WTC11 (cell line): ENCODE measurements at regions not wholly inside any gene's neighbourhood (a gene's known extent, or its start where the extent isn't known, plus 50 kb on each side); places are given as distances from the start of the nearest gene placed in this dataset.

ENCODE experiments used
- ATAC-seq: fragments of 200-7000 bp; cut with Tn5 transposase; 2 replicates; pipeline ENCODE4 v1.10.0; 2021; ENCODE audit warnings: mild to moderate bottlenecking, moderate library complexity
- CTCF ChIA-PET: fragments of 300-600 bp; sonication (Branson Sonifier 250); formaldehyde crosslinking; loops from one replicate; lab custom pipeline; 2021; ENCODE audit warnings: antibody characterized with exemption; lab: Charles Lee
- POLR2A ChIA-PET: fragments of 350-600 bp; sonication (Branson Sonifier 250); formaldehyde crosslinking; loops from one replicate; lab custom pipeline; 2021; ENCODE audit warnings: antibody characterized with exemption; lab: Charles Lee
- DNase-seq: peaks from one replicate; pipeline ENCODE4 v3.0.0; 2021; ENCODE audit warnings: low spot score
- H3K27ac Mint-ChIP-seq: 2 replicates; pipeline ENCODE4 v1.8.0; 2021; ENCODE audit warnings: mixed read lengths
- H3K27me3 Mint-ChIP-seq: 2 replicates; pipeline ENCODE4 v1.8.0; 2021; ENCODE audit warnings: low read depth, mild to moderate bottlenecking, moderate library complexity, mixed read lengths
- H3K36me3 Mint-ChIP-seq: 2 replicates; pipeline ENCODE4 v1.8.0; 2021; ENCODE audit warnings: mixed read lengths
- H3K4me1 Mint-ChIP-seq: 2 replicates; pipeline ENCODE4 v1.8.0; 2022; ENCODE audit warnings: mixed read lengths
- H3K4me3 Mint-ChIP-seq: 2 replicates; pipeline ENCODE4 v1.8.0; 2021; ENCODE audit warnings: mild to moderate bottlenecking, moderate library complexity, mixed read lengths
- H3K9me3 Mint-ChIP-seq: 2 replicates; pipeline ENCODE4 v1.8.0; 2021; ENCODE audit warnings: mixed read lengths
- ATF1 ChIP-seq: sonication (generic); formaldehyde crosslinking; IDR thresholded peaks from 2 replicates; pipeline ENCODE4 v1.8.1; 2023; ENCODE audit warnings: mild to moderate bottlenecking, moderate library complexity, missing genetic modification reagents
- ETV6 ChIP-seq: sonication (generic); formaldehyde crosslinking; IDR thresholded peaks from 2 replicates; pipeline ENCODE4 v1.8.1; 2022; ENCODE audit warnings: mild to moderate bottlenecking, missing genetic modification reagents
- FOXJ3 ChIP-seq: sonication (generic); formaldehyde crosslinking; IDR thresholded peaks from 2 replicates; pipeline ENCODE4 v1.9.0; 2021; ENCODE audit warnings: missing genetic modification reagents, mild to moderate bottlenecking, borderline replicate concordance
- GABPB1 ChIP-seq: sonication (generic); formaldehyde crosslinking; IDR thresholded peaks from 2 replicates; pipeline ENCODE4 v1.8.1; 2023; ENCODE audit warnings: mild to moderate bottlenecking, missing genetic modification reagents
- GRHL2 ChIP-seq: fragments of 250-450 bp; sonication (Bioruptor Pico); IDR thresholded peaks from 2 replicates; pipeline ENCODE4 v1.8.0; 2022; ENCODE audit warnings: mild to moderate bottlenecking, moderate library complexity; ENCODE audit not compliant: insufficient replicate concordance, severe bottlenecking
- JAZF1 ChIP-seq: fragments of 250-450 bp; sonication (Bioruptor Pico); IDR thresholded peaks from 2 replicates; pipeline ENCODE4 v1.9.0; 2021; ENCODE audit warnings: moderate library complexity, mild to moderate bottlenecking, inconsistent platforms
- RELA ChIP-seq: sonication (generic); formaldehyde crosslinking; IDR thresholded peaks from 2 replicates; pipeline ENCODE4 v1.8.1; 2022; ENCODE audit warnings: missing genetic modification reagents, mild to moderate bottlenecking, borderline replicate concordance
- RORB ChIP-seq: fragments of 250-450 bp; sonication (Bioruptor Pico); IDR thresholded peaks from 2 replicates; pipeline ENCODE4 v1.9.0; 2021; ENCODE audit warnings: mild to moderate bottlenecking
- SMAD4 ChIP-seq: sonication (generic); formaldehyde crosslinking; IDR thresholded peaks from 2 replicates; pipeline ENCODE4 v1.8.0; 2022; ENCODE audit warnings: mild to moderate bottlenecking, missing genetic modification reagents
- TEAD1 ChIP-seq: sonication (generic); formaldehyde crosslinking; IDR thresholded peaks from 2 replicates; pipeline ENCODE4 v1.8.0; 2022; ENCODE audit warnings: mild to moderate bottlenecking, missing genetic modification reagents
- TEAD4 ChIP-seq: sonication (generic); formaldehyde crosslinking; IDR thresholded peaks from 2 replicates; pipeline ENCODE4 v1.8.0; 2022; ENCODE audit warnings: mild to moderate bottlenecking, missing genetic modification reagents
- ZNF121 ChIP-seq: sonication (generic); formaldehyde crosslinking; IDR thresholded peaks from 2 replicates; pipeline ENCODE4 v1.8.0; 2023; ENCODE audit warnings: missing genetic modification reagents
- ZNF219 ChIP-seq: sonication (generic); formaldehyde crosslinking; IDR thresholded peaks from 2 replicates; pipeline ENCODE4 v1.8.0; 2023; ENCODE audit warnings: missing genetic modification reagents, mild to moderate bottlenecking, borderline replicate concordance
- ZNF263 ChIP-seq: sonication (generic); formaldehyde crosslinking; IDR thresholded peaks from 2 replicates; pipeline ENCODE4 v1.8.1; 2022; ENCODE audit warnings: low read depth, mild to moderate bottlenecking, moderate library complexity, missing genetic modification reagents
- ZNF396 ChIP-seq: fragments of 250-450 bp; sonication (Bioruptor Pico); IDR thresholded peaks from 2 replicates; pipeline ENCODE4 v1.8.0; 2021; ENCODE audit warnings: mild to moderate bottlenecking, moderate library complexity, borderline replicate concordance
- ZNF423 ChIP-seq: fragments of 250-450 bp; sonication (Bioruptor Pico); IDR thresholded peaks from 2 replicates; pipeline ENCODE4 v2.1.2; 2022; ENCODE audit warnings: mild to moderate bottlenecking, moderate library complexity
- TF ChIP-seq, protein P1 (sequence below): sonication (generic); formaldehyde crosslinking; IDR thresholded peaks from 2 replicates; pipeline ENCODE4 v1.8.1; 2023; ENCODE audit warnings: mild to moderate bottlenecking, moderate library complexity, missing genetic modification reagents
- TF ChIP-seq, protein P2 (sequence below): sonication (generic); formaldehyde crosslinking; IDR thresholded peaks from 2 replicates; pipeline ENCODE4 v1.8.1; 2023; ENCODE audit warnings: mild to moderate bottlenecking, missing genetic modification reagents, moderate library complexity
- TF ChIP-seq, protein P3 (sequence below): fragments of 250-450 bp; sonication (Bioruptor Pico); IDR thresholded peaks from 2 replicates; pipeline ENCODE4 v1.9.0; 2021; ENCODE audit warnings: mild to moderate bottlenecking
- TF ChIP-seq, protein P4 (sequence below): sonication (generic); formaldehyde crosslinking; IDR thresholded peaks from 2 replicates; pipeline ENCODE4 v1.8.0; 2023; ENCODE audit warnings: mild to moderate bottlenecking, missing genetic modification reagents
- TF ChIP-seq, protein P5 (sequence below): sonication (generic); formaldehyde crosslinking; IDR thresholded peaks from 2 replicates; pipeline ENCODE4 v1.8.0; 2022; ENCODE audit warnings: missing genetic modification reagents
- TF ChIP-seq, protein P6 (sequence below): sonication (generic); formaldehyde crosslinking; IDR thresholded peaks from 2 replicates; pipeline ENCODE4 v1.8.0; 2022; ENCODE audit warnings: mild to moderate bottlenecking, missing genetic modification reagents
- TF ChIP-seq, protein P7 (sequence below): sonication (generic); formaldehyde crosslinking; IDR thresholded peaks from 2 replicates; pipeline ENCODE4 v1.8.0; 2022; ENCODE audit warnings: mild to moderate bottlenecking, missing genetic modification reagents

DNA sequence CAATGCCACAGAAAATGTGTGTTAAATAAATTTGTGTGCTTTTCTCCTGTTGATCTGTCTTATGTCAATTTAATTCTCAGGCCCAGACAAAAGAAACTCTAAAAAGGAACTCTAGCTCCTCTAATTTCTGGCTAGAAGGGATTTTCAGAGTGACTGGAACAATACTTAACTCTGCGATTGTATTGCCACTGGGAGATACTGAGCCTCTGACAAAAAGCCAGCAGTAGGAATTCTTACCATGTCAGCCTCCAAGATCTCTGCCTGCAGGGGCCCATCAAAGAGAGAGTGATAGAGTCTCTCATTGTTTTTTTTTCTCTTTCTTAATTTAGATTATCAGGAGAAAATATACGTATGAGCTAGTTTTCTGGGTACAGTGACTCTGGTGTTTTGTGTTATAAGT lies 1165.7 kb downstream of the BRINP3 start:
- no peaks in the 10 kb centered on the region for H3K27me3 Mint-ChIP-seq
- no peak for DNase-seq
- peak overlapping the region; percentile 78; the same call in 1 of the 2 replicates for H3K27ac Mint-ChIP-seq
- CTCF ChIA-PET, result no interaction called here
- POLR2A ChIA-PET, result no interaction called here
- peaks cover 53% of the 10 kb centered on the region for H3K4me1 Mint-ChIP-seq
- no peaks in the 10 kb centered on the region for H3K36me3 Mint-ChIP-seq
- peak; percentile 49 for ATAC-seq
- no peak overlapping the region for H3K4me3 Mint-ChIP-seq
- TF ChIP-seq, protein P1, sequence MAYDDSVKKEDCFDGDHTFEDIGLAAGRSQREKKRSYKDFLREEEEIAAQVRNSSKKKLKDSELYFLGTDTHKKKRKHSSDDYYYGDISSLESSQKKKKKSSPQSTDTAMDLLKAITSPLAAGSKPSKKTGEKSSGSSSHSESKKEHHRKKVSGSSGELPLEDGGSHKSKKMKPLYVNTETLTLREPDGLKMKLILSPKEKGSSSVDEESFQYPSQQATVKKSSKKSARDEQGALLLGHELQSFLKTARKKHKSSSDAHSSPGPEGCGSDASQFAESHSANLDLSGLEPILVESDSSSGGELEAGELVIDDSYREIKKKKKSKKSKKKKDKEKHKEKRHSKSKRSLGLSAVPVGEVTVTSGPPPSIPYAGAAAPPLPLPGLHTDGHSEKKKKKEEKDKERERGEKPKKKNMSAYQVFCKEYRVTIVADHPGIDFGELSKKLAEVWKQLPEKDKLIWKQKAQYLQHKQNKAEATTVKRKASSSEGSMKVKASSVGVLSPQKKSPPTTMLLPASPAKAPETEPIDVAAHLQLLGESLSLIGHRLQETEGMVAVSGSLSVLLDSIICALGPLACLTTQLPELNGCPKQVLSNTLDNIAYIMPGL (CRISPR knock-in tag), result no peak
- no peak for TF ChIP-seq ZNF263 (CRISPR knock-in tag)
- TF ChIP-seq SMAD4, result no peak
- no peak for TF ChIP-seq GABPB1
- no peak for TF ChIP-seq GRHL2 (CRISPR knock-in tag)
- no peak for TF ChIP-seq TEAD1 (CRISPR knock-in tag)
- TF ChIP-seq, protein P2, sequence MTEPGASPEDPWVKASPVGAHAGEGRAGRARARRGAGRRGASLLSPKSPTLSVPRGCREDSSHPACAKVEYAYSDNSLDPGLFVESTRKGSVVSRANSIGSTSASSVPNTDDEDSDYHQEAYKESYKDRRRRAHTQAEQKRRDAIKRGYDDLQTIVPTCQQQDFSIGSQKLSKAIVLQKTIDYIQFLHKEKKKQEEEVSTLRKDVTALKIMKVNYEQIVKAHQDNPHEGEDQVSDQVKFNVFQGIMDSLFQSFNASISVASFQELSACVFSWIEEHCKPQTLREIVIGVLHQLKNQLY (CRISPR knock-in tag), result no peak
- no peak for TF ChIP-seq ATF1
- TF ChIP-seq, protein P3, sequence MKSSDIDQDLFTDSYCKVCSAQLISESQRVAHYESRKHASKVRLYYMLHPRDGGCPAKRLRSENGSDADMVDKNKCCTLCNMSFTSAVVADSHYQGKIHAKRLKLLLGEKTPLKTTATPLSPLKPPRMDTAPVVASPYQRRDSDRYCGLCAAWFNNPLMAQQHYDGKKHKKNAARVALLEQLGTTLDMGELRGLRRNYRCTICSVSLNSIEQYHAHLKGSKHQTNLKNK, result no peak
- no peak for TF ChIP-seq ZNF423
- TF ChIP-seq, protein P4, sequence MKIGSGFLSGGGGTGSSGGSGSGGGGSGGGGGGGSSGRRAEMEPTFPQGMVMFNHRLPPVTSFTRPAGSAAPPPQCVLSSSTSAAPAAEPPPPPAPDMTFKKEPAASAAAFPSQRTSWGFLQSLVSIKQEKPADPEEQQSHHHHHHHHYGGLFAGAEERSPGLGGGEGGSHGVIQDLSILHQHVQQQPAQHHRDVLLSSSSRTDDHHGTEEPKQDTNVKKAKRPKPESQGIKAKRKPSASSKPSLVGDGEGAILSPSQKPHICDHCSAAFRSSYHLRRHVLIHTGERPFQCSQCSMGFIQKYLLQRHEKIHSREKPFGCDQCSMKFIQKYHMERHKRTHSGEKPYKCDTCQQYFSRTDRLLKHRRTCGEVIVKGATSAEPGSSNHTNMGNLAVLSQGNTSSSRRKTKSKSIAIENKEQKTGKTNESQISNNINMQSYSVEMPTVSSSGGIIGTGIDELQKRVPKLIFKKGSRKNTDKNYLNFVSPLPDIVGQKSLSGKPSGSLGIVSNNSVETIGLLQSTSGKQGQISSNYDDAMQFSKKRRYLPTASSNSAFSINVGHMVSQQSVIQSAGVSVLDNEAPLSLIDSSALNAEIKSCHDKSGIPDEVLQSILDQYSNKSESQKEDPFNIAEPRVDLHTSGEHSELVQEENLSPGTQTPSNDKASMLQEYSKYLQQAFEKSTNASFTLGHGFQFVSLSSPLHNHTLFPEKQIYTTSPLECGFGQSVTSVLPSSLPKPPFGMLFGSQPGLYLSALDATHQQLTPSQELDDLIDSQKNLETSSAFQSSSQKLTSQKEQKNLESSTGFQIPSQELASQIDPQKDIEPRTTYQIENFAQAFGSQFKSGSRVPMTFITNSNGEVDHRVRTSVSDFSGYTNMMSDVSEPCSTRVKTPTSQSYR (CRISPR knock-in tag), result no peak
- no peaks in the 10 kb centered on the region; the same call in 1 of the 2 replicates for H3K9me3 Mint-ChIP-seq

DNA sequence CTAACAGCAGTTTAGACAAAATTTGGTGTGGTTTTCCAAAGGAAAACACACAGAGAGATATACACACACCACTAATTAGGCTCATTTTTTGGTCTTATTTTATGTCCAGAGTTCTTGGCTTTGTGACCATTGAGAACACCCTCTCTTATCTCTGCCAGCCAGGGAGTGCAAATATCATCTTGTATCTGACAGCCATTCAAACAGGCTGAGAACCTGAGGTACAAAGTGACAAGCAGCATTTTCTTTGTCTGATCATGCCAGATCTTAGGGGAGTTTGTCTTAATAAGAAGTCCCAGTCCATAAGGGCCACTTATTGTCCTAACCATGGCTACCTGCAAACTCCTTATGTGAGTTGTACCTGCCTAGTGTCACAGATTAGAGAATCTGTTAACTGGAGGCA lies 1165.2 kb downstream of the BRINP3 start:
- Mint-ChIP-seq H3K27ac (peak overlapping the region; percentile 78; the same call in 1 of the 2 replicates), H3K27me3 (no peaks in the 10 kb centered on the region), H3K4me1 (peaks cover 59% of the 10 kb centered on the region), H3K36me3 (no peaks in the 10 kb centered on the region), H3K9me3 (no peaks in the 10 kb centered on the region; the same call in 1 of the 2 replicates), H3K4me3 (no peak overlapping the region)
- no peak for DNase-seq
- ChIA-PET CTCF (no interaction called here), POLR2A (no interaction called here)
- ATAC-seq, result no peak
- TF ChIP-seq TEAD4 (CRISPR knock-in tag) (no peak), ZNF396 (CRISPR knock-in tag) (no peak), RORB (no peak), ZNF121 (CRISPR knock-in tag) (no peak), ETV6 (no peak), FOXJ3 (no peak), JAZF1 (no peak), ZNF219 (CRISPR knock-in tag) (no peak), RELA (CRISPR knock-in tag) (no peak)
- TF ChIP-seq, protein P5, sequence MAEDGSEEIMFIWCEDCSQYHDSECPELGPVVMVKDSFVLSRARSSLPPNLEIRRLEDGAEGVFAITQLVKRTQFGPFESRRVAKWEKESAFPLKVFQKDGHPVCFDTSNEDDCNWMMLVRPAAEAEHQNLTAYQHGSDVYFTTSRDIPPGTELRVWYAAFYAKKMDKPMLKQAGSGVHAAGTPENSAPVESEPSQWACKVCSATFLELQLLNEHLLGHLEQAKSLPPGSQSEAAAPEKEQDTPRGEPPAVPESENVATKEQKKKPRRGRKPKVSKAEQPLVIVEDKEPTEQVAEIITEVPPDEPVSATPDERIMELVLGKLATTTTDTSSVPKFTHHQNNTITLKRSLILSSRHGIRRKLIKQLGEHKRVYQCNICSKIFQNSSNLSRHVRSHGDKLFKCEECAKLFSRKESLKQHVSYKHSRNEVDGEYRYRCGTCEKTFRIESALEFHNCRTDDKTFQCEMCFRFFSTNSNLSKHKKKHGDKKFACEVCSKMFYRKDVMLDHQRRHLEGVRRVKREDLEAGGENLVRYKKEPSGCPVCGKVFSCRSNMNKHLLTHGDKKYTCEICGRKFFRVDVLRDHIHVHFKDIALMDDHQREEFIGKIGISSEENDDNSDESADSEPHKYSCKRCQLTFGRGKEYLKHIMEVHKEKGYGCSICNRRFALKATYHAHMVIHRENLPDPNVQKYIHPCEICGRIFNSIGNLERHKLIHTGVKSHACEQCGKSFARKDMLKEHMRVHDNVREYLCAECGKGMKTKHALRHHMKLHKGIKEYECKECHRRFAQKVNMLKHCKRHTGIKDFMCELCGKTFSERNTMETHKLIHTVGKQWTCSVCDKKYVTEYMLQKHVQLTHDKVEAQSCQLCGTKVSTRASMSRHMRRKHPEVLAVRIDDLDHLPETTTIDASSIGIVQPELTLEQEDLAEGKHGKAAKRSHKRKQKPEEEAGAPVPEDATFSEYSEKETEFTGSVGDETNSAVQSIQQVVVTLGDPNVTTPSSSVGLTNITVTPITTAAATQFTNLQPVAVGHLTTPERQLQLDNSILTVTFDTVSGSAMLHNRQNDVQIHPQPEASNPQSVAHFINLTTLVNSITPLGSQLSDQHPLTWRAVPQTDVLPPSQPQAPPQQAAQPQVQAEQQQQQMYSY (CRISPR knock-in tag), result no peak
- TF ChIP-seq, protein P6, sequence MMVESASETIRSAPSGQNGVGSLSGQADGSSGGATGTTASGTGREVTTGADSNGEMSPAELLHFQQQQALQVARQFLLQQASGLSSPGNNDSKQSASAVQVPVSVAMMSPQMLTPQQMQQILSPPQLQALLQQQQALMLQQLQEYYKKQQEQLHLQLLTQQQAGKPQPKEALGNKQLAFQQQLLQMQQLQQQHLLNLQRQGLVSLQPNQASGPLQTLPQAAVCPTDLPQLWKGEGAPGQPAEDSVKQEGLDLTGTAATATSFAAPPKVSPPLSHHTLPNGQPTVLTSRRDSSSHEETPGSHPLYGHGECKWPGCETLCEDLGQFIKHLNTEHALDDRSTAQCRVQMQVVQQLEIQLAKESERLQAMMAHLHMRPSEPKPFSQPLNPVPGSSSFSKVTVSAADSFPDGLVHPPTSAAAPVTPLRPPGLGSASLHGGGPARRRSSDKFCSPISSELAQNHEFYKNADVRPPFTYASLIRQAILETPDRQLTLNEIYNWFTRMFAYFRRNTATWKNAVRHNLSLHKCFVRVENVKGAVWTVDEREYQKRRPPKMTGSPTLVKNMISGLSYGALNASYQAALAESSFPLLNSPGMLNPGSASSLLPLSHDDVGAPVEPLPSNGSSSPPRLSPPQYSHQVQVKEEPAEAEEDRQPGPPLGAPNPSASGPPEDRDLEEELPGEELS (CRISPR knock-in tag), result no peak
- TF ChIP-seq, protein P7, sequence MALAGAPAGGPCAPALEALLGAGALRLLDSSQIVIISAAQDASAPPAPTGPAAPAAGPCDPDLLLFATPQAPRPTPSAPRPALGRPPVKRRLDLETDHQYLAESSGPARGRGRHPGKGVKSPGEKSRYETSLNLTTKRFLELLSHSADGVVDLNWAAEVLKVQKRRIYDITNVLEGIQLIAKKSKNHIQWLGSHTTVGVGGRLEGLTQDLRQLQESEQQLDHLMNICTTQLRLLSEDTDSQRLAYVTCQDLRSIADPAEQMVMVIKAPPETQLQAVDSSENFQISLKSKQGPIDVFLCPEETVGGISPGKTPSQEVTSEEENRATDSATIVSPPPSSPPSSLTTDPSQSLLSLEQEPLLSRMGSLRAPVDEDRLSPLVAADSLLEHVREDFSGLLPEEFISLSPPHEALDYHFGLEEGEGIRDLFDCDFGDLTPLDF, result no peak
- TF ChIP-seq, protein P2 (CRISPR knock-in tag), result no peak
